Neural cell (in vitro differentiated cells): ENCODE measurements at regions not wholly inside any gene's neighbourhood (a gene's known extent, or its start where the extent isn't known, plus 50 kb on each side); places are given as distances from the start of the nearest gene placed in this dataset.
"Not testable (repeated sequence)": the region's sequence is repeated elsewhere in the genome, so short reads cannot be mapped to it uniquely, and the experiment has no call there.

Experiments
- H2AFZ ChIP-seq: fragments of 200-600, 300-800 bp; sonication (generic), shearing (Covaris generic); 2 replicates; pipeline ENCODE4 v1.6.0; 2014; ENCODE audit warnings: low read depth, mild to moderate bottlenecking, antibody characterized with exemption, low read length, moderate library complexity
- H3F3A ChIP-seq: fragments of 200-600 bp; shearing (Covaris generic); 2 replicates; pipeline ENCODE4 v1.6.1; 2016; ENCODE audit warnings: mild to moderate bottlenecking, moderate library complexity, mixed read lengths, antibody characterized with exemption, low read length; ENCODE audit not compliant: insufficient read depth, poor library complexity, severe bottlenecking
- H3K27ac ChIP-seq: fragments of 200-600, 300-800 bp; sonication (generic), shearing (Covaris generic); 2 replicates; pipeline ENCODE4 v1.5.1; 2014; ENCODE audit warnings: mild to moderate bottlenecking, low read length, moderate library complexity
- H3K27me3 ChIP-seq: fragments of 300-800, 200-600 bp; sonication (generic), shearing (Covaris generic); 2 replicates; pipeline ENCODE4 v1.6.0; 2014; ENCODE audit warnings: mild to moderate bottlenecking, low read depth, low read length, moderate library complexity; ENCODE audit not compliant: insufficient read depth
- H3K36me3 ChIP-seq: fragments of 300-800, 200-600 bp; sonication (generic), shearing (Covaris generic); 2 replicates; pipeline ENCODE4 v1.5.1; 2014; ENCODE audit warnings: mild to moderate bottlenecking, antibody characterized with exemption, low read length, moderate library complexity; ENCODE audit not compliant: insufficient read depth
- H3K4me2 ChIP-seq: fragments of 300-800, 200-600 bp; sonication (generic), shearing (Covaris generic); 2 replicates; pipeline ENCODE4 v1.6.0; 2014; ENCODE audit warnings: mild to moderate bottlenecking, low read length
- H3K4me3 ChIP-seq: fragments of 300-800, 200-600 bp; sonication (generic), shearing (Covaris generic); 2 replicates; pipeline ENCODE4 v1.5.1; 2014; ENCODE audit warnings: mild to moderate bottlenecking, low read length, moderate library complexity
- H3K79me2 ChIP-seq: fragments of 200-600 bp; shearing (Covaris generic); replicated peaks from 2 replicates; pipeline ENCODE4 v1.6.0; 2014; ENCODE audit warnings: mild to moderate bottlenecking, low read length, moderate library complexity; ENCODE audit not compliant: insufficient read depth
- H3K9ac ChIP-seq: fragments of 300-800, 200-600 bp; sonication (generic), shearing (Covaris generic); 2 replicates; pipeline ENCODE4 v1.6.1; 2016; ENCODE audit warnings: mild to moderate bottlenecking, low read length, mixed read lengths
- H3K9me2 ChIP-seq: fragments of 200-600 bp; shearing (Covaris generic); 2 replicates; pipeline ENCODE4 v1.6.1; 2016; ENCODE audit warnings: mild to moderate bottlenecking, low read length, mixed read lengths; ENCODE audit not compliant: insufficient read depth
- H3K9me3 ChIP-seq: fragments of 200-600, 300-800 bp; sonication (generic), shearing (Covaris generic); 2 replicates; pipeline ENCODE4 v1.6.1; 2016; ENCODE audit warnings: mild to moderate bottlenecking, mixed run types, low read length, moderate library complexity, mixed read lengths
- H4K20me1 ChIP-seq: fragments of 200-600 bp; shearing (Covaris generic); 2 replicates; pipeline ENCODE4 v1.6.1; 2016; ENCODE audit warnings: mild to moderate bottlenecking, mixed run types; ENCODE audit not compliant: insufficient read depth
- CTCF ChIP-seq: fragments of 450-650 bp; IDR thresholded peaks from 2 replicates; pipeline ENCODE4 v1.5.1; 2014; ENCODE audit warnings: antibody characterized with exemption, mild to moderate bottlenecking, moderate library complexity; ENCODE audit not compliant: poor library complexity, severe bottlenecking
- EP300 ChIP-seq: fragments of 450-650 bp; conservative IDR thresholded peaks from 2 replicates; pipeline ENCODE4 v1.6.1; 2014; ENCODE audit warnings: antibody characterized with exemption, mild to moderate bottlenecking, moderate library complexity; ENCODE audit not compliant: poor library complexity, severe bottlenecking
- EZH2 ChIP-seq: fragments of 200-600, 300-800 bp; shearing (Covaris generic), sonication (generic); IDR thresholded peaks from 2 replicates; pipeline ENCODE4 v1.6.1; 2014; ENCODE audit warnings: antibody characterized with exemption, low read length, borderline replicate concordance, mild to moderate bottlenecking; ENCODE audit not compliant: insufficient read depth, poor library complexity, severe bottlenecking
- MXI1 ChIP-seq: fragments of 450-650 bp; conservative IDR thresholded peaks from 2 replicates; pipeline ENCODE4 v1.6.1; 2014; ENCODE audit warnings: antibody characterized with exemption, mild to moderate bottlenecking; ENCODE audit not compliant: poor library complexity, severe bottlenecking
- POLR2AphosphoS5 ChIP-seq: IDR thresholded peaks from 2 replicates; pipeline ENCODE4 v1.6.1; 2012
- RAD21 ChIP-seq: fragments of 450-650 bp; conservative IDR thresholded peaks from 2 replicates; pipeline ENCODE4 v1.6.1; 2014; ENCODE audit warnings: antibody characterized with exemption, mild to moderate bottlenecking, moderate library complexity
- REST ChIP-seq: IDR thresholded peaks from 2 replicates; pipeline ENCODE4 v1.6.1; 2012; ENCODE audit warnings: borderline replicate concordance
- SMC3 ChIP-seq: fragments of 450-650 bp; conservative IDR thresholded peaks from 2 replicates; pipeline ENCODE4 v1.6.1; 2014; ENCODE audit warnings: antibody characterized with exemption, mild to moderate bottlenecking, moderate library complexity; ENCODE audit not compliant: poor library complexity
- TAF1 ChIP-seq: IDR thresholded peaks from 2 replicates; pipeline ENCODE4 v1.6.1; 2012; ENCODE audit warnings: low read depth

- no peaks in the 10 kb centered on the region for H3K9me3 ChIP-seq
- no peak overlapping the region for H2AFZ ChIP-seq
- no peaks in the 10 kb centered on the region for H3K9me2 ChIP-seq
- H3K36me3 ChIP-seq: no peaks in the 10 kb centered on the region
- H3K79me2 ChIP-seq: no peaks in the 10 kb centered on the region
- H3K27me3 ChIP-seq: no peaks in the 10 kb centered on the region
- no peaks in the 10 kb centered on the region for H4K20me1 ChIP-seq
- no peak overlapping the region for H3K9ac ChIP-seq
- H3K4me2 ChIP-seq: no peak overlapping the region
- H3K27ac ChIP-seq: no peak overlapping the region
- TF ChIP-seq RAD21 (no peak), MXI1 (no peak), TAF1 (no peak), REST (no peak), CTCF (no peak), SMC3 (no peak), EZH2 (no peak), EP300 (no peak), POLR2AphosphoS5 (no peak)
- no peak overlapping the region for H3K4me3 ChIP-seq
- no peaks in the 10 kb centered on the region for H3F3A ChIP-seq
Observed at GRCh38 chr6:86028776-86029175, 386.1 kb upstream of the SYNCRIP start.

- H3K36me3 ChIP-seq, H4K20me1 ChIP-seq, H3K9me3 ChIP-seq, H3K79me2 ChIP-seq, H3K9me2 ChIP-seq, H3F3A ChIP-seq, H3K4me3 ChIP-seq, H3K9ac ChIP-seq, H3K27ac ChIP-seq, H3K4me2 ChIP-seq, H2AFZ ChIP-seq, H3K27me3 ChIP-seq: not testable (repeated sequence)
Observed at GRCh38 chr6:86026890-86027289, 384.2 kb upstream of the SYNCRIP start.

GRCh38 chr6:86017236-86017635, 374.6 kb upstream of the SYNCRIP start:
- no peak for TF ChIP-seq POLR2AphosphoS5
- no peaks in the 10 kb centered on the region for H3K79me2 ChIP-seq
- no peak overlapping the region for H2AFZ ChIP-seq
- H3K9ac ChIP-seq: no peak overlapping the region
- H4K20me1 ChIP-seq: no peaks in the 10 kb centered on the region
- no peaks in the 10 kb centered on the region for H3K27me3 ChIP-seq
- no peaks in the 10 kb centered on the region for H3K9me3 ChIP-seq
- H3K4me3 ChIP-seq: no peak overlapping the region
- H3K36me3 ChIP-seq: no peaks in the 10 kb centered on the region
- H3F3A ChIP-seq: no peaks in the 10 kb centered on the region
- no peak overlapping the region for H3K27ac ChIP-seq
- no peak overlapping the region for H3K4me2 ChIP-seq
- H3K9me2 ChIP-seq: no peaks in the 10 kb centered on the region
